Caco-2 (cell line): ENCODE measurements at regions not wholly inside any gene's neighbourhood (a gene's known extent, or its start where the extent isn't known, plus 50 kb on each side); places are given as distances from the start of the nearest gene placed in this dataset.

Source experiments
- BruUV-seq: library from RNA; stranded (reverse); fragments of 400-500 nt; replicated peaks from 2 replicates; lab custom pipeline; 2021; lab: Mats Ljungman, UMichigan
- CTCF ChIA-PET: fragments of 300-600 bp; sonication (Branson Sonifier 250); formaldehyde crosslinking; loops from one replicate; lab custom pipeline; 2022; ENCODE audit warnings: antibody characterized with exemption; lab: Charles Lee
- POLR2A ChIA-PET: fragments of 300-600 bp; sonication (Branson Sonifier 250); formaldehyde crosslinking; loops from one replicate; lab custom pipeline; 2022; ENCODE audit warnings: antibody characterized with exemption; lab: Charles Lee
- DNase-seq, 2 experiments: peaks; one replicate each; pipeline versions ENCODE4 v3.0.0 to v3.0.0-alpha.2; 2020 to 2022
- H3K27me3 ChIP-seq: replicated peaks from 2 replicates; pipeline ENCODE4 v1.6.0; 2011; ENCODE audit warnings: low read length; ENCODE audit not compliant: control insufficient read depth, insufficient read depth
- H3K36me3 ChIP-seq: 2 replicates; pipeline ENCODE4 v1.5.1; 2011; ENCODE audit warnings: low read length; ENCODE audit not compliant: control insufficient read depth, insufficient read depth
- H3K4me1 ChIP-seq: fragments of 250-450 bp; sonication (Bioruptor Pico); 2 replicates; pipeline ENCODE4 v1.5.1; 2020; ENCODE audit warnings: mild to moderate bottlenecking
- H3K4me3 ChIP-seq: 2 replicates; pipeline ENCODE4 v1.5.1; 2011; ENCODE audit warnings: low read depth, mild to moderate bottlenecking, control low read depth, low read length
- H3K9me3 ChIP-seq: fragments of 250-450 bp; sonication (Bioruptor Pico); 2 replicates; pipeline ENCODE4 v1.5.1; 2020; ENCODE audit warnings: mild to moderate bottlenecking, moderate library complexity
- H3K27ac Mint-ChIP-seq: one replicate; pipeline ENCODE4 v1.8.0; 2022; ENCODE audit warnings: mixed read lengths; ENCODE audit not compliant: unreplicated experiment
- H3K27me3 Mint-ChIP-seq: one replicate; pipeline ENCODE4 v1.8.0; 2022; ENCODE audit warnings: mixed read lengths; ENCODE audit not compliant: insufficient read depth, unreplicated experiment
- H3K36me3 Mint-ChIP-seq: one replicate; pipeline ENCODE4 v1.8.0; 2022; ENCODE audit warnings: mild to moderate bottlenecking, mixed read lengths; ENCODE audit not compliant: insufficient read depth, unreplicated experiment
- H3K4me1 Mint-ChIP-seq: one replicate; pipeline ENCODE4 v1.8.0; 2022; ENCODE audit warnings: low read depth, mixed read lengths; ENCODE audit not compliant: unreplicated experiment
- H3K4me3 Mint-ChIP-seq: one replicate; pipeline ENCODE4 v1.8.0; 2022; ENCODE audit warnings: mild to moderate bottlenecking, moderate library complexity, mixed read lengths; ENCODE audit not compliant: unreplicated experiment
- H3K9me3 Mint-ChIP-seq: one replicate; pipeline ENCODE4 v1.8.0; 2022; ENCODE audit warnings: mixed read lengths; ENCODE audit not compliant: unreplicated experiment
- CTCF ChIP-seq, 2 experiments: fragments of 200-600 bp in 1 of 2; IDR thresholded peaks; 1 replicate in 1 of 2; 2 replicates in 1 of 2; pipeline versions ENCODE4 v1.5.1 to v1.8.0; 2011 to 2022; ENCODE audit warnings: antibody characterized with exemption in 1 of 2, control low read depth in 1 of 2, inconsistent platforms in 1 of 2, low read depth in 1 of 2, low read length in 1 of 2, mild to moderate bottlenecking in 1 of 2, moderate library complexity in 1 of 2; ENCODE audit not compliant: insufficient read depth in 1 of 2, severe bottlenecking in 1 of 2, unreplicated experiment in 1 of 2
- intact Hi-C: fragments of 100-400 bp; cut with micrococcal nuclease; formaldehyde crosslinking; loops from one replicate; pipeline ENCODE4 v1.10.0; 2022; ENCODE audit not compliant: unreplicated experiment

- no peaks in the 10 kb centered on the region for H3K9me3 Mint-ChIP-seq
- POLR2A ChIA-PET, result interaction anchor here (1.0 kb wide), 1 partner anchor 66 kb away, joined by 3 read pairs; no protein-coding TSS in a partner anchor
- peak; percentile 48 to 49 for DNase-seq
Measured at GRCh38 chr12:3962631-3963483, 89.7 kb upstream of the PARP11 start.

GRCh38 chr12:3961591-3961990 is 88.4 kb upstream of the PARP11 start:
- ChIA-PET CTCF (interaction anchor here (1.8 kb wide), 1 partner anchor 77 kb away, joined by 10 read pairs; no protein-coding TSS in a partner anchor), POLR2A (no interaction called here)
- no TSS peak for BruUV-seq
- TF ChIP-seq CTCF (IDR thresholded peaks at IDR 0.05; ENCODE audit: insufficient read depth in 1 of 2, low read depth in 1 of 2, low read length in 1 of 2, severe bottlenecking in 1 of 2, unreplicated experiment in 1 of 2), result no peak
- no peak overlapping the region for H3K4me3 ChIP-seq
- no peaks in the 10 kb centered on the region for H3K9me3 ChIP-seq
- peaks cover 37% of the 10 kb centered on the region for H3K4me1 Mint-ChIP-seq
- peaks cover 38% of the 10 kb centered on the region for H3K4me1 ChIP-seq
- no peaks in the 10 kb centered on the region for H3K36me3 Mint-ChIP-seq
- H3K9me3 Mint-ChIP-seq, result peaks cover 9% of the 10 kb centered on the region
- no peak for DNase-seq
- no peaks in the 10 kb centered on the region for H3K36me3 ChIP-seq
- H3K27me3 Mint-ChIP-seq, result no peaks in the 10 kb centered on the region
- H3K4me3 Mint-ChIP-seq, result no peak overlapping the region
- no peaks in the 10 kb centered on the region for H3K27me3 ChIP-seq
- H3K27ac Mint-ChIP-seq, result peak overlapping the region; percentile 20
- intact Hi-C loops, result no loop called here

More at GRCh38 chr12:3962631-3963483, 89.7 kb upstream of the PARP11 start:
- H3K36me3 Mint-ChIP-seq, result peaks cover 4% of the 10 kb centered on the region
- TF ChIP-seq CTCF (IDR thresholded peaks at IDR 0.05; ENCODE audit: insufficient read depth in 1 of 2, low read depth in 1 of 2, low read length in 1 of 2, severe bottlenecking in 1 of 2, unreplicated experiment in 1 of 2), result no peak
- BruUV-seq, result no TSS peak
- peak overlapping the region; percentile 20 for H3K27ac Mint-ChIP-seq
- peaks cover 46% of the 10 kb centered on the region for H3K4me1 Mint-ChIP-seq
- Histone ChIP-seq H3K4me1 (peaks cover 48% of the 10 kb centered on the region), H3K9me3 (no peaks in the 10 kb centered on the region), H3K4me3 (no peak overlapping the region), H3K27me3 (no peaks in the 10 kb centered on the region), H3K36me3 (no peaks in the 10 kb centered on the region)
- intact Hi-C loops, result loop anchor here (1.0 to 2.0 kb wide), 2 partner anchors 42 to 66 kb away; no protein-coding TSS in a partner anchor
- H3K4me3 Mint-ChIP-seq, result no peak overlapping the region
- no peaks in the 10 kb centered on the region for H3K27me3 Mint-ChIP-seq
- CTCF ChIA-PET, result interaction anchor here (0.7 to 2.1 kb wide), 6 partner anchors 15 to 314 kb away, joined by 3 to 13 read pairs (median 4); no protein-coding TSS in a partner anchor

GRCh38 chr12:3959799-3960560 is 86.8 kb upstream of the PARP11 start:
- BruUV-seq, result no TSS peak
- Histone ChIP-seq H3K27me3 (no peaks in the 10 kb centered on the region), H3K4me1 (peaks cover 22% of the 10 kb centered on the region), H3K9me3 (0 out of 2 replicates have a peak, but pooled peaks cover 1% of the 10 kb centered on the region), H3K4me3 (no peak overlapping the region), H3K36me3 (no peaks in the 10 kb centered on the region)
- H3K27ac Mint-ChIP-seq, result no peak overlapping the region
- intact Hi-C loops, result no loop called here
- no peak for TF ChIP-seq CTCF (IDR thresholded peaks at IDR 0.05; ENCODE audit: insufficient read depth in 1 of 2, low read depth in 1 of 2, low read length in 1 of 2, severe bottlenecking in 1 of 2, unreplicated experiment in 1 of 2)
- peaks cover 22% of the 10 kb centered on the region for H3K4me1 Mint-ChIP-seq
- ChIA-PET POLR2A (no interaction called here), CTCF (no interaction called here)
- DNase-seq, result peak in 1 of 2 experiments; percentile 50
- peaks cover 15% of the 10 kb centered on the region for H3K9me3 Mint-ChIP-seq
- H3K36me3 Mint-ChIP-seq, result no peaks in the 10 kb centered on the region
- peaks cover 3% of the 10 kb centered on the region for H3K27me3 Mint-ChIP-seq
- no peak overlapping the region for H3K4me3 Mint-ChIP-seq
